ENCODE measurements at regions not wholly inside any gene's neighbourhood (a gene's known extent, or its start where the extent isn't known, plus 50 kb on each side); places are given as distances from the start of the nearest gene placed in this dataset.

GRCh38 chr2:51510303-51510702 lies 478.4 kb upstream of the NRXN1 start:
- no peak overlapping the region for H3K27ac ChIP-seq (ENCODE audit: low read length)
- no peak overlapping the region for H3K4me3 ChIP-seq (ENCODE audit: low read length)
- DNase-seq = no peak
- H3K9me2 ChIP-seq (replicated peaks; ENCODE audit: insufficient read depth, low read length) = no peaks in the 10 kb centered on the region
- 0 out of 2 replicates have a peak, but pooled peaks cover 4% of the 10 kb centered on the region for H3K27me3 ChIP-seq (ENCODE audit: low read length)
- H3K4me2 ChIP-seq (ENCODE audit: low read depth, low read length, poor library complexity, severe bottlenecking) = no peak overlapping the region
- no peaks in the 10 kb centered on the region for H3K79me2 ChIP-seq (ENCODE audit: low read length)
- no peaks in the 10 kb centered on the region for H4K20me1 ChIP-seq (ENCODE audit: insufficient read depth, low read depth, low read length)
- no peak overlapping the region for H3K9ac ChIP-seq (ENCODE audit: low read length)
- peaks cover 6% of the 10 kb centered on the region for H3K4me1 ChIP-seq (ENCODE audit: low read length)
- H2AFZ ChIP-seq (ENCODE audit: low read length) = no peak overlapping the region
- H3K9me3 ChIP-seq (ENCODE audit: low read length) = no peaks in the 10 kb centered on the region
- H3K36me3 ChIP-seq (ENCODE audit: insufficient read depth, low read length) = no peaks in the 10 kb centered on the region

DNA sequence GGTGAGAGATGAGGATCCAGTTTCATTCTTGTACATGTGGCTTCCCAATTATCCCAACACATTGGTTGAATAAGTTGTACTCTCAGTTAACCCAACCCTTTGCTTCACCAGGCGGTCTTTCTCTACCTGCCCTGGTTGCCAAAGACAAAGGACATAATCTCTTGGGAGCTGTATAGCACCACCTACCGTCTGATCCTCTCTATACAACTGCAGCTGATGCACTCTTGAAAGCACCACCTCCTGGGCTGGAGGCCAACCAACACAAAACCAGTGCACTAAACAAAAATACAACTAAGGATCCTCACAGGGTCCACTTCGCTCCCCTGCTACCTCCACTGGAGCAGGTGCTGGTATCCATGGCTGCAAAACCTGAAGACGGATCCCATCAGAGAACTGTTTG lies 473.6 kb upstream of the NRXN1 start:
- H3K27me3 ChIP-seq (ENCODE audit: low read length) = no peaks in the 10 kb centered on the region
- DNase-seq = peak; percentile 42
- no peak overlapping the region for H3K4me3 ChIP-seq (ENCODE audit: low read length)
- H2AFZ ChIP-seq (ENCODE audit: low read length) = no peak overlapping the region
- no peaks in the 10 kb centered on the region for H3K4me1 ChIP-seq (ENCODE audit: low read length)
- no peaks in the 10 kb centered on the region for H3K9me2 ChIP-seq (replicated peaks; ENCODE audit: insufficient read depth, low read length)
- no peaks in the 10 kb centered on the region for H3K79me2 ChIP-seq (ENCODE audit: low read length)
- H4K20me1 ChIP-seq (ENCODE audit: insufficient read depth, low read depth, low read length) = no peaks in the 10 kb centered on the region
- no peak overlapping the region for H3K4me2 ChIP-seq (ENCODE audit: low read depth, low read length, poor library complexity, severe bottlenecking)
- no peaks in the 10 kb centered on the region for H3K36me3 ChIP-seq (ENCODE audit: insufficient read depth, low read length)
- H3K27ac ChIP-seq (ENCODE audit: low read length) = no peak overlapping the region
- H3K9ac ChIP-seq (ENCODE audit: low read length) = no peak overlapping the region
- H3K9me3 ChIP-seq (ENCODE audit: low read length) = peaks cover 3% of the 10 kb centered on the region

DNA sequence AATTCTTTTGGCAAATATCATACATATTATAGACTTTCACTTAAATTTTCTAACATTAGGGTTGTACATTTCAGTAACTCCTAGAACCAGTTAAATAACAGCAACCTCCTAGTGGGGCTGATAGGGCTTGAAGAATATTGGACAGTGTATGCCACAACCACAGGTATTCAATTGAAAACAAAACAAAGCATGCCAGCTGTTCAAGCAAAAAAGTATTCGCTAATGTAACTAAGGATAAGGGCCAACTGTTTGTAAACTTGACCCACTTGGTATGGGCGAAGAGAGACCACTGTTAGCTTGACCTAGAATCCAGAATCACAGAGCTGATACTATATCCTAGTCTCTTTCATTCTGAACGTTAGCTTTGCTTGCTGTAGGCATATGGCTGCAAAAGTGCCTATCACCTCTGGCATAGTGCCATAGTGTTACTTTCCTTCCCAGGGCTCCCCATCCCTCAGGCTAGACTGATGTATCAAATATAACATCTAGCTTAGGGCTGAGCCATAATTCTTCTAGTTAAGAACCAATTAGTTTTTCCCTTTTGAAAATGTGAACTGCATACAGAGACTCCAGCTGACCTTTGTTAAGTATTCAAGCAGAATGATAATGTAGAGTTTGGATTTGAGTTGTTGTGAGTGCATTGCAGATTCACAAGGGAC lies 458.8 kb upstream of the NRXN1 start:
- no peak overlapping the region for H3K9ac ChIP-seq (ENCODE audit: low read length)
- H3K9me2 ChIP-seq (replicated peaks; ENCODE audit: insufficient read depth, low read length) = no peaks in the 10 kb centered on the region; the same call in 1 of the 2 replicates
- H3K4me2 ChIP-seq (ENCODE audit: low read depth, low read length, poor library complexity, severe bottlenecking) = no peak overlapping the region
- H4K20me1 ChIP-seq (ENCODE audit: insufficient read depth, low read depth, low read length) = no peaks in the 10 kb centered on the region
- H3K27me3 ChIP-seq (ENCODE audit: low read length) = no peaks in the 10 kb centered on the region
- H3K4me3 ChIP-seq (ENCODE audit: low read length) = no peak overlapping the region
- no peaks in the 10 kb centered on the region for H3K36me3 ChIP-seq (ENCODE audit: insufficient read depth, low read length)
- no peak overlapping the region for H2AFZ ChIP-seq (ENCODE audit: low read length)
- peaks cover 7% of the 10 kb centered on the region; the same call in 1 of the 2 replicates for H3K9me3 ChIP-seq (ENCODE audit: low read length)
- DNase-seq = no peak
- no peak overlapping the region for H3K27ac ChIP-seq (ENCODE audit: low read length)
- no peaks in the 10 kb centered on the region for H3K79me2 ChIP-seq (ENCODE audit: low read length)
- no peaks in the 10 kb centered on the region for H3K4me1 ChIP-seq (ENCODE audit: low read length)

DNA sequence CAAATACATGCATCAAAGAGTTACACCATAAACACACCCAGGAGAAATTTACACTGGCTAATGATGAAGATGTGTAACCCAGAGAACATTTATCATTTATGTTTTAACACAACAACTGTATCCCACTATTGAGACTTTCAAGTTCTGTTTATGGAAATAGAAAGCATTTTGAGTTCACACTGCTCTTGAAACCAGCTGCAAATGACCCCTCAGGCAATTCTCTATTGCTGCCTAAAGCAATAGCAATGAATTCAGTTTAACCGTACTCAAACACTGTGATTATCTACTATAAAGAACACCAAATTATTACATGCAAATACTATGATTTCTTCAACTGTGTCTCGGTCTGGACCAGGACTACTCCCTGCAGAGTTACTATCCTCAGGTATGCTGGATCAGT lies 452.7 kb upstream of the NRXN1 start:
- Histone ChIP-seq H3K36me3 (ENCODE audit: insufficient read depth, low read length) (no peaks in the 10 kb centered on the region), H3K27ac (ENCODE audit: low read length) (no peak overlapping the region), H3K9me2 (replicated peaks; ENCODE audit: insufficient read depth, low read length) (no peaks in the 10 kb centered on the region), H3K27me3 (ENCODE audit: low read length) (no peaks in the 10 kb centered on the region), H3K4me2 (ENCODE audit: low read depth, low read length, poor library complexity, severe bottlenecking) (no peak overlapping the region), H3K79me2 (ENCODE audit: low read length) (no peaks in the 10 kb centered on the region), H3K4me1 (ENCODE audit: low read length) (no peaks in the 10 kb centered on the region), H3K4me3 (ENCODE audit: low read length) (no peak overlapping the region), H3K9me3 (ENCODE audit: low read length) (peaks cover 6% of the 10 kb centered on the region; the same call in 1 of the 2 replicates), H3K9ac (ENCODE audit: low read length) (no peak overlapping the region), H2AFZ (ENCODE audit: low read length) (no peak overlapping the region), H4K20me1 (ENCODE audit: insufficient read depth, low read depth, low read length) (no peaks in the 10 kb centered on the region)
- DNase-seq = no peak

- Histone ChIP-seq H3K27me3 (ENCODE audit: low read length) (no peaks in the 10 kb centered on the region), H3K27ac (ENCODE audit: low read length) (no peak overlapping the region), H3K4me2 (ENCODE audit: low read depth, low read length, poor library complexity, severe bottlenecking) (no peak overlapping the region), H3K9me3 (ENCODE audit: low read length) (peaks cover 6% of the 10 kb centered on the region; the same call in 1 of the 2 replicates), H3K9ac (ENCODE audit: low read length) (no peak overlapping the region), H3K4me3 (ENCODE audit: low read length) (no peak overlapping the region), H3K9me2 (replicated peaks; ENCODE audit: insufficient read depth, low read length) (no peaks in the 10 kb centered on the region), H3K4me1 (ENCODE audit: low read length) (no peaks in the 10 kb centered on the region), H2AFZ (ENCODE audit: low read length) (no peak overlapping the region), H3K36me3 (ENCODE audit: insufficient read depth, low read length) (no peaks in the 10 kb centered on the region), H4K20me1 (ENCODE audit: insufficient read depth, low read depth, low read length) (no peaks in the 10 kb centered on the region), H3K79me2 (ENCODE audit: low read length) (no peaks in the 10 kb centered on the region)
- DNase-seq = no peak
Measured at GRCh38 chr2:51483720-51484119, 451.8 kb upstream of the NRXN1 start.

DNA sequence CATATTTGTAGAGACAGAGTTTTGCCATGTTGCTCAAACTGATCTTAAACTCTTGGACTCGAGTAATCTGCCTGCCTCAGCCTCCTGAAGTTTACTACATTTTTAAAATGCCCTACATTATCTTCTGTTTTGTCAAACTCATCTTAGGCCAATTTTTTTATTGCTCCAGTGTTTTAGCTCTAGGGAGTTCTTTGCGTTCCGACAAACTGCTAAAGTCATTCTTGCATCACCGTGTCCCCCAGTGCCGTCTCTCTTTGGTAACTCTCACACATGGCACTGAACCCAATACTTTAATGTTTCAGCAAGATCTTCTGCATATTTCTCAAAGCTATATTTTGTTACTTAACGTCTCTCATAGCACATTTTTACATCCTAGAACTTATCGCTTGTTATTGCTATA lies 440.9 kb upstream of the NRXN1 start:
- H2AFZ ChIP-seq (ENCODE audit: low read length) = no peak overlapping the region
- no peaks in the 10 kb centered on the region for H3K4me1 ChIP-seq (ENCODE audit: low read length)
- H3K4me3 ChIP-seq (ENCODE audit: low read length) = no peak overlapping the region
- H3K27ac ChIP-seq (ENCODE audit: low read length) = no peak overlapping the region
- no peak overlapping the region for H3K9ac ChIP-seq (ENCODE audit: low read length)
- no peaks in the 10 kb centered on the region for H3K9me3 ChIP-seq (ENCODE audit: low read length)
- DNase-seq = no peak
- H3K27me3 ChIP-seq (ENCODE audit: low read length) = no peaks in the 10 kb centered on the region
- no peak overlapping the region for H3K4me2 ChIP-seq (ENCODE audit: low read depth, low read length, poor library complexity, severe bottlenecking)
- no peaks in the 10 kb centered on the region for H3K9me2 ChIP-seq (replicated peaks; ENCODE audit: insufficient read depth, low read length)
- H3K79me2 ChIP-seq (ENCODE audit: low read length) = no peaks in the 10 kb centered on the region
- H3K36me3 ChIP-seq (ENCODE audit: insufficient read depth, low read length) = no peaks in the 10 kb centered on the region
- no peaks in the 10 kb centered on the region for H4K20me1 ChIP-seq (ENCODE audit: insufficient read depth, low read depth, low read length)

- Histone ChIP-seq H3K36me3 (ENCODE audit: insufficient read depth, low read length) (no peaks in the 10 kb centered on the region), H3K27me3 (ENCODE audit: low read length) (no peaks in the 10 kb centered on the region), H3K4me2 (ENCODE audit: low read depth, low read length, poor library complexity, severe bottlenecking) (no peak overlapping the region), H3K4me3 (ENCODE audit: low read length) (no peak overlapping the region), H3K9ac (ENCODE audit: low read length) (no peak overlapping the region), H4K20me1 (ENCODE audit: insufficient read depth, low read depth, low read length) (no peaks in the 10 kb centered on the region), H2AFZ (ENCODE audit: low read length) (no peak overlapping the region), H3K79me2 (ENCODE audit: low read length) (no peaks in the 10 kb centered on the region), H3K27ac (ENCODE audit: low read length) (no peak overlapping the region), H3K9me3 (ENCODE audit: low read length) (no peaks in the 10 kb centered on the region), H3K4me1 (ENCODE audit: low read length) (no peaks in the 10 kb centered on the region), H3K9me2 (replicated peaks; ENCODE audit: insufficient read depth, low read length) (no peaks in the 10 kb centered on the region)
- no peak for DNase-seq
Measured at GRCh38 chr2:51472300-51472699, 440.4 kb upstream of the NRXN1 start.

GRCh38 chr2:51469102-51469501 lies 437.2 kb upstream of the NRXN1 start:
- no peaks in the 10 kb centered on the region for H3K79me2 ChIP-seq (ENCODE audit: low read length)
- no peak overlapping the region for H3K9ac ChIP-seq (ENCODE audit: low read length)
- H3K27ac ChIP-seq (ENCODE audit: low read length) = no peak overlapping the region
- no peak overlapping the region for H2AFZ ChIP-seq (ENCODE audit: low read length)
- no peak overlapping the region for H3K4me2 ChIP-seq (ENCODE audit: low read depth, low read length, poor library complexity, severe bottlenecking)
- no peaks in the 10 kb centered on the region for H3K4me1 ChIP-seq (ENCODE audit: low read length)
- DNase-seq = no peak
- peaks cover 3% of the 10 kb centered on the region; the same call in 1 of the 2 replicates for H3K9me3 ChIP-seq (ENCODE audit: low read length)
- H3K36me3 ChIP-seq (ENCODE audit: insufficient read depth, low read length) = no peaks in the 10 kb centered on the region
- no peak overlapping the region for H3K4me3 ChIP-seq (ENCODE audit: low read length)
- H3K9me2 ChIP-seq (replicated peaks; ENCODE audit: insufficient read depth, low read length) = no peaks in the 10 kb centered on the region
- no peaks in the 10 kb centered on the region for H3K27me3 ChIP-seq (ENCODE audit: low read length)
- no peaks in the 10 kb centered on the region for H4K20me1 ChIP-seq (ENCODE audit: insufficient read depth, low read depth, low read length)

Measured in Karpas-422 (cell line).